ENCODE measurements at regions not wholly inside any gene's neighbourhood (a gene's known extent, or its start where the extent isn't known, plus 50 kb on each side); places are given as distances from the start of the nearest gene placed in this dataset.

DNA sequence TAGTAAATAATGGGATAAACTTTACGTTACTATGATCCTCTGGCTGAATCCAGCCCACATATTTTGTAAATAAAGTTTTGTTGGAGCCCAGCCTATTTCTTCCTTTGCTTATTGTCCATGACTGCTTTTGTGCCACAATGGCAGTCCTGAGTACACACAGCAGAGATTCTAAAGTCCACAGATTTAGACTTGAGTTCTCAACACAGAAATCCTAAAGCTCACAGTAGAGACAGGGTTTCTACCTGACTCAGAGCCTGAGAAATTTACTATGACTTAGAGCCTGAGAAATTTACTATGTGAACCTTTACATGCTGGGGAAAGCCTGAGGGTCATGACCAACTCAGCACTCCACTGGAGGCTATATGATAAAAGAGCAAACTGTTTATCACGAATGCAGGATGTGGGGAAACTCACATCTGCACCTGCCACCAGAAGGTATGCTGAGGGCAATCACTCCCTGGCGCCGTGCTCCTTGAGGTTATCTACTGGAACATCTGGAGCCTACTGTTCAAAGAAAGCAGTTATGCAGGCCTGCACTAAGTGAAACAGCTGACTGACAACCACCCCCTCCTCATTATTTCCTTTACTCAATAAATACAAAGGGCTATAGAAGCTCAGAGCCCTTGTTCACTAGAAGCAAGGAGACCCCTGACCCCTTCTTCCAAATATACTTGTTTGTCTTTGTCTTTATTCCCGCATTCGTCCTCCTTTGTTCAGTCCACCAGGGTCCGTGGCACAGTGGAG is 52.6 kb upstream of the BICD1 start:
- no peak for TF ChIP-seq EP300 (IDR thresholded peaks at IDR 0.05)
- TF ChIP-seq, protein P1, sequence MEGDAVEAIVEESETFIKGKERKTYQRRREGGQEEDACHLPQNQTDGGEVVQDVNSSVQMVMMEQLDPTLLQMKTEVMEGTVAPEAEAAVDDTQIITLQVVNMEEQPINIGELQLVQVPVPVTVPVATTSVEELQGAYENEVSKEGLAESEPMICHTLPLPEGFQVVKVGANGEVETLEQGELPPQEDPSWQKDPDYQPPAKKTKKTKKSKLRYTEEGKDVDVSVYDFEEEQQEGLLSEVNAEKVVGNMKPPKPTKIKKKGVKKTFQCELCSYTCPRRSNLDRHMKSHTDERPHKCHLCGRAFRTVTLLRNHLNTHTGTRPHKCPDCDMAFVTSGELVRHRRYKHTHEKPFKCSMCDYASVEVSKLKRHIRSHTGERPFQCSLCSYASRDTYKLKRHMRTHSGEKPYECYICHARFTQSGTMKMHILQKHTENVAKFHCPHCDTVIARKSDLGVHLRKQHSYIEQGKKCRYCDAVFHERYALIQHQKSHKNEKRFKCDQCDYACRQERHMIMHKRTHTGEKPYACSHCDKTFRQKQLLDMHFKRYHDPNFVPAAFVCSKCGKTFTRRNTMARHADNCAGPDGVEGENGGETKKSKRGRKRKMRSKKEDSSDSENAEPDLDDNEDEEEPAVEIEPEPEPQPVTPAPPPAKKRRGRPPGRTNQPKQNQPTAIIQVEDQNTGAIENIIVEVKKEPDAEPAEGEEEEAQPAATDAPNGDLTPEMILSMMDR (IDR thresholded peaks at IDR 0.05), result no peak
- TF ChIP-seq POLR2A (IDR thresholded peaks at IDR 0.05), result no peak
- no peak for TF ChIP-seq POLR2AphosphoS5 (IDR thresholded peaks at IDR 0.05)
- Histone ChIP-seq H3K27me3 (no peaks in the 10 kb centered on the region), H3K27ac (no peak overlapping the region), H3K4me3 (no peak overlapping the region), H3K36me3 (no peaks in the 10 kb centered on the region), H3K9me3 (no peaks in the 10 kb centered on the region), H3K4me1 (no peaks in the 10 kb centered on the region)
- intact Hi-C loops (cut with DNase I), result no loop called here
- DNase-seq, result no peak
- 88 to 92% methylated on average over 7 of the region's 7 CpGs for WGBS, 2 donors

Data from sigmoid colon (tissue), 6 donors.